ENCODE measurements at regions not wholly inside any gene's neighbourhood (a gene's known extent, or its start where the extent isn't known, plus 50 kb on each side); places are given as distances from the start of the nearest gene placed in this dataset.

DNA sequence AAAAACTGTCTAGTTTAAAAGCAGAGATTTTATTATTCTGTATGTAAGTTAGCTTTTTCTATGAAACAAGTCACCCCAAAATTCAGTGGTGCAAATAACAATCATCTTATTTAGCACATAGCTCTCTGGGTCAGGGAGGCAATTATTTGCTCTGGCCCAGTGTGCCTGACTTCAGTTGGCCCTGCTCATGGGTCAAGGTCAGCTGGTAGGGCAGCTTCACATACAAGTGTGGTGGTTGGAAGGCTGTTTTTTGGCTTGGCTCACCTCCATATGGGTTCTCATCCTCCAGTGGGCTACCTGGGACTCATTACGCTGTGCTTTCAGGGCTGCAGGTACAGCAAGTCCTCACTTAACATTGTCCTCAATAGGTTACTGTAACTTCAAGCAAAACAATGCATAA is 228.6 kb downstream of the NR2F2 start:
- TF ChIP-seq CTCF (IDR thresholded peaks at IDR 0.05): no peak
- TF ChIP-seq POLR2A (IDR thresholded peaks at IDR 0.05): no peak

All from tibial nerve (tissue), 3 donors.